ENCODE measurements at regions not wholly inside any gene's neighbourhood (a gene's known extent, or its start where the extent isn't known, plus 50 kb on each side); places are given as distances from the start of the nearest gene placed in this dataset.
A peak's percentile ranks its signal among the peaks of the same experiment; 100 is the strongest.

- peak; percentile 73 for DNase-seq (ENCODE audit: low spot score)
These were observed 395.2 kb upstream of the DCN start for GRCh38 chr12:91577586-91578539.

DNA sequence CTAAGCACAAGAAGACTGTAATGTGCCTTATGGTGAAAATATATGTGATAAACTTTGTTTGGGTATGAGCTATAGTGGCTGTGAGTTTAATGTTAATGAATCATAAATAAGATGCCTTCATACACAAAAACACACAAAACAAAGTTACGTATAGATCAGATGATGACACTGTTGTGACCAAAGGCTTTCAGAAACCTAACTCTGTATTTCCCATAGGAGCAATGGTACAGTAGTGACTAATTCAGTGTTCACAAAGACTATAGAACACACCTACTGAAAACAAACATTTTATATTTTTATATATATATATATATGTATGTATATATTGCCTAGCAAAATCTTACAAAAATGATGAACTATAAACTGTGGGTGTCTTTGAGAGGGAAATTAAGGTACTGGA is 393.8 kb upstream of the DCN start:
- DNase-seq (ENCODE audit: low spot score): no peak

- no peak for DNase-seq (ENCODE audit: low spot score)
These were observed 393.0 kb upstream of the DCN start for GRCh38 chr12:91575630-91576029.

DNA sequence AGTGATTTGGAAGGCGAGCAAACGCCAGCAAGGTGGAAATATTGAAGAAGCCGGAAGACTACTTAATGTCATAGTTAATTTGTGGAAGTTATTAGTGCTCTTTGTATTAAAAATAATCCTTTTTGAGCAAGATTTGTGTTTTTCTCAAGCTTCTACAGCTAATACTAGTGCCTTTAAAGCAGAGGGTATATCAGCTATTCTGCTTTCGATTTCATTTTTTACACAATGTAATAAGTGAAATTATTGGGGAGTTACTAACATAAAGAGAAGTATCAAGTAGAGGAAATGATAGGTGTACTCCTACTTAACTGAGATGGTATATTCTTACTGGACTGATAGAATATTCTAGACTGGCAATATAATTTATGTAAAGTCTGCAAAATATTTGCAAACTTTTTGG is 392.4 kb upstream of the DCN start:
- no peak for DNase-seq (ENCODE audit: low spot score)

GRCh38 chr12:91574391-91574790 is 391.8 kb upstream of the DCN start:
- DNase-seq (ENCODE audit: low spot score): peak; percentile 58

DNA sequence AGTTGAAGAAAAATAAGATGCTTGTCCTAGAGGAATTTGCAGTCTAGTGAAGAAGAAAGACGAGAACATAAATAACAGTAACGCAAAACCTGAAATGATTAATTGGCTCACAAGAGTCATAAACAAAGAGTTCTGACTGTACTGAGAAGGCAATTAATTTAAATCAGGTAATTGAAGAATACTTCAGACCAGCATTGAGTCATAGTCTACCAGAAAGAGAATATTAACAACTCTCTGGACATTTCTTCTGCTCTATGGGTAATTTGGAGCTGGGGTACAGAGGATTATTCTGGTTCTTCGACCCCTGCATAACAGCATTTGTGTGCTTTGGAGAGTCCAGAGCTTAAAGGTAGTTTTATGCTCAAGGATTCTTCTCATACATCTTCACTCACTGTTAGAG is 390.3 kb upstream of the DCN start:
- no peak for DNase-seq (ENCODE audit: low spot score)

DNA sequence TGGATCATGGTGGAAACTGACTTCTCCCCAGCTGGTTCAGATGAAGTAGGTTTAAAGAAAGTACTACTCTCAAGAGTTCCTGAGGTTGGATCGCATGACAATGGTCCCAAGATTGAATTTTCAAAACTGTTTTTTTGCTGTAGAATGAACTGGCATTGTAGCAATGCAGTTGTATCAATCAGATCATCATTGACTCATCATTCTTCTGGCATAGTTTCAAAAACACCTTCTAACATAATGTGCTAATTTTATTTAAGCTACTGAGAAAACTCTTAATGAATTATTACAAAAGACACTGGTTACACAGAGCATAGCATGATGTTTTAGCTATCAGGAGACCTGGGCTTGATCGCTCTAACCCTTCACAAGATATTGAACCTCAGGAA is 384.5 kb upstream of the DCN start:
- no peak for DNase-seq (ENCODE audit: low spot score)

DNA sequence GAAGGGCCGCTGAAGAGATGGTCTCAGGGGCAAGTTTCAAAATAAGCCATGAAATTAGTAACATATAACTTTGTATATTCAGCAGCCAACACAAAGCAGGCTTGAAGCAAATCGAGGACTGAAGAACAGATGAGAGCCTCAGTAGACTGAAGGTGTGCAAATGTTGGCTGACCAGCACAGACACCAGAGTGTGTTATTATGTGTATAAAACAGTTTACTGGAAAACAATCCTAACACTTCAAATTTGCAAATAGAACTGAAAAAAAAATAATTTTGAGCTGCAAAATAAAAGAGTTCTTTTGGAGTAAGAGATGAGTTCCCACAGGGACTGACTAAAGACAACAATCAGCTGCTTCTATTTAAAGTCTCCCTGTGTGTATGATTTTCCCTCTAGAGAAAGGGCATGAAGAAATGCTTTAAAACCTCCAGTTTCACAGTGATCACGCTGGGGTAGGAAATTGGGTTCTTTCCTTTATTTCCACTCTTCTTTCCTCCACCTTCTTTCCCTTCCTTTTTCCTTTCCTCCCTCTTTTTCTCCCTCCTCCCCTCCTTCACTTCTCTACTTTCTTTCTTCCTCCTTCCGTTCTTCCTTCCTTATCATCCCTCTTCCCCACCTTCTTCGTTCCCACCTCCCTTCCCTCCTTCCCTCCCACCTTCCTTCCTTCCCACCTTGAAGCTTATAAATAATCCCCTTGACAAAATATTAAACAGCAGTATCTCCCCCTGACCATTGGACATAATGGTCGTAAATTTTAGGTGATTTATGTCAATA is 383.9 kb upstream of the DCN start:
- peak; percentile 59 for DNase-seq (ENCODE audit: low spot score)

DNA sequence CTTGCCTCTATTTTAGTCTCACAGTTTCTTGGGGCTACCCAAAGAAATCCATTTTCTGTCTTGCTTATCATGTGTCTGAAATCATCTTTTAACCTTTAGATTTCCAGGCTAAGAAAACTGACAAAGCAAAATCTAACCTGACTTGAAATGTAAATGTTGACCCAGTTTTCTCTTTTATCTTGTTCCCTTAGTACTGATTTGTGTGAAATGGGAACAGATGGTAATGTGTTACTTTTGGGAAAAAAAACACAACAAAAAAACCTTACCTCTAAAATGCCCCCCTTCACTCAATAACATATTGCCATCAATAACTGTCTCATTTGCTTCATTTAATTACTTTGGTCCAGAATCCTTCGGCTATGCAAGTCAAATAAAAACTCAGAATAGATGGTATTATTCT is 383.2 kb upstream of the DCN start:
- DNase-seq (ENCODE audit: low spot score): peak; percentile 77

GRCh38 chr12:91565246-91565645 is 382.6 kb upstream of the DCN start:
- DNase-seq (ENCODE audit: low spot score): no peak

DNA sequence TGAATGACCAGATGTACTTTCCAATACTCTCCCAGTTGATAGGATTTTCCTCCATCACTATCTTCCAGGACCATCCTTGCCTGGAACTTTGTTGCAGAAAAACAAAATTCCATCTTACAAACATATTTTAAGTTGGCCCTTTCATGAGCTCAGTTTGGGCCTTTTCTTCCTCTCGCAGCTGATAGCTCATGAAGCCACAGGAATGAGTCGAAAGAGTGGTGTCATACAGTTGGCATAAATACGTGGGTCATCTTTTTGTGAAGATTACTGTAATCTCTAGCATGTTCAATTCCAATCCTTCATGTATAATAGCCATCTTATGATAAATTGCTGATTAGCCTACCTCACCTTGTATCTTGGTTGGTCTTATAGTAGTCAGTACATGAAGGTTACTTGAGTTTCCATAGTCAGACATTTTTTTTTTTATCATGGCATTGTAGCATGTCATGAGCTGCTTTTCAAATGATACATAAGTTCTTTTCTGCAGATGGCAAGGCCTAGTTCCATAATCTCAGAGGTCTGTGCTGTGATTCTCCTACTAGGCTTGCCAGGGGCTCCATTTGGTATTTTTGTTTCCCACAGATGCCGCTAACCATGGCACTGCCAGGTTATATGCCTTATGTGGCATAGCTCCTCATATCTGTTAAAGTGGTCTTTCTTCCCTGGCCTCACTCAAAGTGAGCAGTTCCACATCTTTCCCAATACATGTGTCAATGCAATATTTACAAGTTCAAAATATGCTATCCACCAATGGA is 380.6 kb upstream of the DCN start:
- DNase-seq (ENCODE audit: low spot score): no peak

- DNase-seq (ENCODE audit: low spot score): no peak
These were observed 379.9 kb upstream of the DCN start for GRCh38 chr12:91562476-91562875.

DNA sequence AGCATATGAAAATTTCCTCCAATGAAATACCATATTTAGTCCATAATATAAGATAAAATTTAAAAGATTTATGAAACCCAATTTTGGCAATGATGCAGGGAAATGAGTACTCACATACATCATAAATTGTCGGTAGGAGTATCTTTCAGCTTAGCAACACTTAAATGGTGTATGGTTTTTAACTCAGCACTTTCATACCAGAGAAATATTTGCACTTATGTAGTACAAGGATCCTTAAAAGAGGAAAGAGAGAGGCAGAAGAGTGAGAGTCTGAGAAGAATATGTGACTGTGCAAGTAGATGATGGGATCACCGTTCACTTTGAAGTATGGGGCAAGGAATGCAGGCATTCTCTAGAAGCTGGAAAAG is 379.3 kb upstream of the DCN start:
- no peak for DNase-seq (ENCODE audit: low spot score)

- DNase-seq (ENCODE audit: low spot score): no peak
These were observed 378.8 kb upstream of the DCN start for GRCh38 chr12:91561301-91561957.

DNA sequence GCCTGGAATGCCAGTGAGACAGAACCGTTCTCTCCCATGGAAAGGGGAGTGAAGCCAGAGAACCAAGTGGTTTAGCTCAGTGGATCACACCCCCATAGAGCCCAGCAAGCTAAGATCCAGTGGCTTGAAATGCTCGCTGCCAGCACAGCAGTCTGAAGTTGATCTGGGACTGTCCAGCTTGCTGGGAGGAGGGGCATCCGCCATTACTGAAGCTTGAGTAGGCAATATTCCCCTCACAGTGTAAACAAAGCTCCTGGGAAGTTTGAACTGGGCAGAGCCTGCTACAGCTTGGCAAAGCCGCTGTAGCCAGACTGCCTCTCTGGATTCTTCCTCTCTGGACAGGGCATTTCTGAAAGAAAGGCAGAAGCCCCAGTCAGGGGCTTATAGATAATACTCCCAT is 374.3 kb upstream of the DCN start:
- no peak for DNase-seq (ENCODE audit: low spot score)

DNA sequence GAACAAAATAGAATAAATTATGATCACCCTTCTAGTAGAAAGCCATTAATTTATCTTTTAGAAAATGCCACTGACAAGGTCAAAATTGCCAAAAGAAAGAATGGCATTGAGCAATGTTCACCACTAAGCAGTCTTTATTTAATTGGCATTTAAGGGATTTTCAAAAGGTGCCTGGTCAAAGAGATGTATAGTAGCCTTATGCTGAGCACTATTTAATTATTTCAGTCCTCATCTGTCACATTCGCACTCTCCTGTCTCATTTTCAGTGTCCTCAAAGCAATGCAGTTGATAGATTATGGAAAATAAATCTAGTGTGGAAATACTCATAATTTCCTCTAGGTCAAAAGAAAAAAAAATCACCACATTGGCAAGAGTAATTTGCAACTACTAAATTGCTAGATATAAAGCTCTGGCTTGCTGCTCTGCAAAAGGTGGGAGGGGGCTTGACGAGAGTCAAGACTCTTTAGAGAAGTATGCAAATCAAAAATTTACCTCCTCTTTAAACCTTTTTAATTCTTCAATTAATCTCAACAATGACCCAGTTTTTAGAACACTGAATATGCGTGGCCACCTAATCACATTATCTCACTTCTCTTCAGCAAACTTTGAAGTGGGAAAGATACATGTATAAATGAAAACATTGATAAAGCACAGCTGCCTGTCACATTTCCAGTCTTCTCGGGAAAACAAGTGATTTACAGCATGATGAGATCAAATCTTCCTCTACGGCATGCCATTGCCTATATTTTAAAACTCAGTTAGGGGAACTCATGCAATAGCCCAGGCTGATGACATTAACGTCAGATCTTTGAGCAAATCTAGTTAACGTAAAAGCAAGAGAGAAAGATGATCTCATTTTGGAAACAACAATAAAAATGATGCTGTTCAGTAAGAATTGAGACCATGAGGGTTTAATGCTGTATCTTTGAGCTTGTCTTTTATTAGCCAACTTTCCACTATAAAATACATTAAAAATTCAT is 373.1 kb upstream of the DCN start:
- no peak for DNase-seq (ENCODE audit: low spot score)

GRCh38 chr12:91551927-91552326 is 369.3 kb upstream of the DCN start:
- no peak for DNase-seq (ENCODE audit: low spot score)

DNA sequence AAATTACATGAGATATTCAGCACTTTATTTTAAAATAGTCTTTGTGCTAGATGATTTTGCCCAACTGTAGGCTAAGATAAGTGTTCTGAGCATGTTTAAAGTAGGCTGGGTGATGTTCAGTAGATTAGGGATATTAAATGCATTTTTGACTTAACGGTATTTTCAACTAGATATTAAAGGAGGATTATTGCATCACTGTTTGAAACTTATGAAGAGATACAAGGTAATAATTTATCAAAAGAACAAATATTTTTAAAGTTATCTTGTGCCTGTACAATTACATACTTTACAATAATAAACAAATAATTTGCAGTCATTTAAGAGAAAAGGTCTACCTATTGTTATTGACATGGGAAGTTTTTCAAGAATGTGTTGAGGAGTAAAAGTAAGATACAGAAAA is 368.6 kb upstream of the DCN start:
- no peak for DNase-seq (ENCODE audit: low spot score)

DNA sequence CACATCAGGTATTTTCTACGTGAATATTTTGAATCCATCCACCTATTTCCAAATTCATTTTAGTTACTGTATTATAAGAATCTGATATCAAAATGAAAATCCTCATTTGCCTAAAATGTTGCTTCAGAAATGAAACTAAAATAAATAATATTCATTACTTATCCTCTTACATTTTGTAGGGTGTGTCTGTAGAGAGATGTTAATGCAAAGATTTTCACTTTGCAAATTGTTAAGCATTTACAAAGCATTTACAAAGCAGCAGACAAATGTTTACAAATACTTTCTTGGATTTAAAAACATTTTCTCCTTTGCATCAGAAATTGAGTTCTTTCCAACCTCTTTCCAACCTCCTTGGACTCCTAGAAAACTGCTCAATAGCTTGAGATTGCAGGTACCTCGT is 360.0 kb upstream of the DCN start:
- no peak for DNase-seq (ENCODE audit: low spot score)

DNA sequence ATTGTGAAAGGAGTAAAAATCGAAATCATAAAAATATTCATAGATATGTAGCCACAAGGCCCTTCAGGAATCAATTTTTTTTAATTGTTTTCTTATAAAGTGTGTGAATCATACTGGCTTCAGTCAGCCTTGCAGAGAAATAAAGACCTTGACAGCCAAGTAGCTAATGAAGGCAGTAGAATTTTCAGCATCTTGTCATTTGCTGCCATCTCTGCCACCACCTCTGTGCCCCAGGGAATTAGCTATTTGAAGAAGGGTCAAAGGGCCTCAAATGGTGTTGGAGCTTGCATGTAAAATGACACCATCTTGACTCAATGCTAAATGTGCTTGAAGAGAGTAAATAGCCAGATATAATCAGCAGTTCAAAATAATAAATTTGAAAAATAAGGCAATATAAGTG is 359.4 kb upstream of the DCN start:
- DNase-seq (ENCODE audit: low spot score): no peak

GRCh38 chr12:91538418-91538817 is 355.8 kb upstream of the DCN start:
- DNase-seq (ENCODE audit: low spot score): no peak
